ENCODE measurements at regions not wholly inside any gene's neighbourhood (a gene's known extent, or its start where the extent isn't known, plus 50 kb on each side); places are given as distances from the start of the nearest gene placed in this dataset.
"Not testable (repeated sequence)": the region's sequence is repeated elsewhere in the genome, so short reads cannot be mapped to it uniquely, and the experiment has no call there.

GRCh38 chr12:112616469-112617152 lies 174.9 kb upstream of the RPH3A start:
- no peak for DNase-seq

GRCh38 chr12:112617153-112617505 lies 174.4 kb upstream of the RPH3A start:
- no peak for DNase-seq

DNA sequence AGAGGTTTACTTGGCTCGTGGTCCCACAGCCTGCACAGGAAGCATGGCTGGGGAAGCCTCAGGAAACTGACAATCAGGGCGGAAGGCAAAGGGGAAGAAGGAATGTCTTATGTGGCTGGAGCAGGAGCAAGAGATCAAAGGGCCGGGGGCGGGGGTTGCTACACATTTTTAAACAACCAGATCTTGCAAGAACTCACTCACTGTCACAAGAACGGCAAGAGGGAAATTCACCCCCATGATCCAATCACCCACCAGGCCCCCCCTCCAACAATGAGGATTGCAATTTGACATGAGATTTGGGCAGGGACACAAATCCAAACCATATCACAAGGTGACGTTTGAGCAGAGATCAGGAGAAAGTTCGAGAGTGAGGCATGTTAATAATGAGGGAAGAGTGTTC lies 163.7 kb upstream of the RPH3A start:
- DNase-seq, result peak; percentile 34 to 39 (median 35)

DNA sequence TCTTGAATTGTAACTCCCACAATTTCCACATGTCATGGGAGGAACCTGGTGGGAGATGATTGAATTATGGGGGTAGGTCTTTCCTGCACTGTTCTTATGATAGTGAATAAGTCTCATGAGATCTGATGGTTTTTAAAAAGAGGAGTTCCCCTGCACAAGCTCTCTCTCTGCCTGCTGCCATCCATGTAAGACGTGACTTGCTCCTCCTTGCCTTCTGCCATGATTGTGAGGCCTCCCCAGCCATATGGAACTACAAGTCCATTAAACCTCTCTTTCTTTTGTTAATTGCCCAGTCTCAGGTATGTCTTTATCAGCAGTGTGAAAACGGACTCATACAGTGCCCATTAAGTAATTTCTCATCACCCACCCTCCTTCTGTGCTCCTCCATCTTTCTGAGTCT lies 159.6 kb upstream of the RPH3A start:
- DNase-seq, result not testable (repeated sequence)

GRCh38 chr12:112635036-112635435 lies 156.5 kb upstream of the RPH3A start:
- no peak for DNase-seq

GRCh38 chr12:112638420-112638819 lies 153.1 kb upstream of the RPH3A start:
- no peak for DNase-seq

- no peak for DNase-seq
Observed at GRCh38 chr12:112645586-112645985, 146.0 kb upstream of the RPH3A start.

- no peak for DNase-seq
Observed at GRCh38 chr12:112656141-112656540, 135.4 kb upstream of the RPH3A start.

- DNase-seq, result peak in 2 of 3 donors; percentile 10 to 17
Observed at GRCh38 chr12:112664569-112664968, 127.0 kb upstream of the RPH3A start.

GRCh38 chr12:112665958-112666357 lies 125.6 kb upstream of the RPH3A start:
- DNase-seq, result no peak

DNA sequence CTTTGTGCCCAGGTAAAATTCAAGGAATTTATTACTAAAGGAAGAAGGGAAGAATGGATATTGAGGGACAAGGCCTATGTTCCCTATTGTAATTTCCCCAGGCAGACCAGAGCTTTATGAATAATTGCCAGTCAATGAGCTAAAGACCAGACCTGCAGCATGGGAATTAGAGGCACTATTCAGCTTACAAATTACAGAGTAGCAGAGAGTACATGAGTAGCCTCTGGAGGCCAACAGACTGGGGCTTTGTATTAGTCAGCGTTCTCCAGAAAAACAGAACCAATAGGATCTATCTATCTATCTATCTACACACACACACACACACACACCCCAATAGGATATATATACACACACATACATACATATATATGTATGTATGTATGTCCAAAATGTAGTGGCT lies 120.0 kb upstream of the RPH3A start:
- DNase-seq, result no peak

GRCh38 chr12:112674539-112674938 lies 117.0 kb upstream of the RPH3A start:
- DNase-seq, result no peak

DNA sequence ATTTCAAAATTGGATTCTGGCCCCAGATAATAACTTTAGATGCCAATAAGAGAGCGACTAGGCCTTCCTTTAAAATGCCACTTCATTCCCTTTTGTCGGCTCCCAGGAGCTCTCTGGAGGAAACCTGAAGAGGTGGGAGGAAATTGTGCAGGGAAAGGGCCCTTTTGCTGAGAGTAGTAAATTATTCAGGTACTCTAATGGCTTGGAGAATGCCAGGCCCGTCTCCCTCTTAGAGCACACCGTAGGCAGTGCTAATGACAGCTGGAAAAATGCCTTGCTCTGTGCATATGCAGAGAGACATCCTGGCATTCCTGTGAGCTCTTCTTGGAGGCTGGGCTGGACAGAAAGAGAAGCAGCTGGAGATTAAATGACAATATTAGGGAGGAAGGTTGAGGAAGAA lies 115.0 kb upstream of the RPH3A start:
- DNase-seq, result no peak

DNA sequence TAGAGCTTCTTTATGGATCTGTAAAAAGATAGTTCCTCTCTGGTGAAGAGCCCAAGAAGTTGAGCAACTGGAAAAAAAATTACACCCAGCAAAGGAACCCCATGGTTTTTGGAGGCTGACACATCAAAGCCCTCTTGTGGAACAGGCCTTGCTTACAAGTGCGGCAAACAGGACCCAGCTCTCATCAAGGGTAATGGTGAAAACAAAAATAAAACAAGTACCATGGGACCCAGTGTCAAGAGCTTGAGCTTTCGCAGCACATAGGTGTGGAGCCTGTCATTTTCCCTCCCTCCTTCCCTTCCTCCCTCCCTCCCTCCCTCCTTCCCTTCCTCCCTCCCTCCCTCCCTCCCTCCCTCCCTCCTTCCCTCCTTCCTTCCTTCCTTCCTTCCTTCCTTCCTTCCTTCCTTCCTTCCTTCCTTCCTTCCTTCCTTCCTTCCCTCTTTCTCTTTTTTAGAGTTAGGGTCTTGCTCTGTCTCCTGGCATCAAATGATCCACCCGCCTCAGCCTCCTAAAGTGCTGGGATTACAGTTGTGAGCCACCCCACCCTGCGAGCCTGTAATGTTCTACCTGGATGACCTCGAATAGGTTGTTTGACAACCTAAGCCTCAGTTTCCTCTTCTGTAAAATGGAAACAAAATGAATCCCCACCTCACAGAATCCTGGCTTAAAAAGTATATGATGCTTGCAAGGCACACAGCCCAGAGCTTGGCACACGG lies 114.3 kb upstream of the RPH3A start:
- DNase-seq, result no peak

DNA sequence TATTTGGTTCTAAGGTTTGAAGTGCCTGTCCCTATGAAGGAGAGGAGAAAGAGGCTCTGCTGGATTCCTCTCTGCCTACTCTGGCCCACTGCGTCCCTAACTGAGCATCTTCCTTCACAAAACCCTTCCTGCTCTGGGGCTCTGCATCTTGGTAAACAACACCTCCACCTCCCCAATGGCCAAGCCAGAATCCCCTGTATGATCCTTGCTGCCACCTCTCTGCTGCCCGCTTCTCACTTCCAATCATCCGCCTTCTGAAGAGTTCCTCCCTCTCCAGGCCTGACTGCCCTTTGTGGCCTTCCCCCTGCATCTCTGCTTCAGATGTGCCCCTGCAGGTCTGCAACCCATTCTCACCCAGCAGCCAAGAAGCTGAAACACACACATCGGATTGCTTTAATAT lies 110.6 kb upstream of the RPH3A start:
- DNase-seq, result no peak

GRCh38 chr12:112682586-112682985 lies 109.0 kb upstream of the RPH3A start:
- no peak for DNase-seq

DNA sequence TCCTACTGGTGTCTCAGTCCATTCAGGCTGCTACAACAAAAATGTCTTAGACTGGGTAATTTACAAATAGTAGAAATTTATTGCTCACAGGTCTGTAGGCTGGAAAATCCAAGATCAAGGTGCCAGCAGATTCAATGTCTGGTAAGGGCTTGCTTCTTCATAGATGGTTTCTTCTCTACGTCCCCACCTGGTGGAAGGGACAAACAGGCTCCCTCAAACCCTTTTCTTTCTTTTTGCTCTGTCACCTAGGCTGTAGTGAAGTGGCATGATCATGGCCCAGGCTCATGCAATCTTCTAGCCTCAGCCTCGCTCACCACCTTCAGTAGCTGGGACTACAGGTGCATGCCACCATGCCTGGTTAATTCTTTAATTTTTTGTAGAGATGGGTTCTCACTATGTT lies 106.8 kb upstream of the RPH3A start:
- no peak for DNase-seq

- DNase-seq, result no peak
Observed at GRCh38 chr12:112685321-112685720, 106.2 kb upstream of the RPH3A start.

DNA sequence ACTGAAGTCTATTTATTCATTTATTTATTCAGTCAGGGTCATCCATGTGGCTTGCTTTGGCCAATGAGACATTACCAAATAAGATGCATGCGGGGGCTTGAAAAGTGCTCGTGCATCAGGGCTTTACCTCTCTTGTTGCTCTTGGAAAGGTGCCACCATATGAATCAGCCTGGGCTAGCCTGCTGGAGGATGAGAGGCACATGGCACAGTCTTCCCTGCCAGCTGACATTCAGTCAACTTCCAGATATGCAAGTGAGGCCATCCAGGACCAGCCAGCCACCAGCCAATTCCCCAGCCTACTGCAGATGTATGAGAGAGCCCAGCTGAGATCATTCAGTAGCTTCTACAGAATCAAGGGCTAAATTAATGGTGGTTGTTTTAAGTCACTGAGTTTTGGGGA lies 105.2 kb upstream of the RPH3A start:
- DNase-seq, result no peak

GRCh38 chr12:112694065-112694464 lies 97.5 kb upstream of the RPH3A start:
- DNase-seq, result no peak

DNA sequence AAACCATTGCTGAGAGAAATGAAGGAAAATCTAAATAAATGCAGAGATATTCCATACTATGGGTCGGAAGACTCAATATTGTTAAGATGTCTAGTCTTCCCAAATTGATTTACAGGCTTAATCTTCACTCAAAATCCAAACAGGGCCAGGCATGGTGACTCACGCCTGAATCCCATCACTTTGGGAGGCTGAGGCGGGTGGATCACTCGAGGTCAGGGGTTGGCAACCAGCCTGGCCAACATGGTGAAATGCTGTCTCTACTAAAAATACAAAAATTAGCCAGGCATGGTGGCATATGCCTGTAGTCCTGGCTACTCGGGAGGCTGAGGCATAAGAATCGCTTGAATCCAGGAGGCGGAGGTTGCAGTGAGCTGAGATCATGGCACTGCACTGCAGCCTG lies 94.1 kb upstream of the RPH3A start:
- not testable (repeated sequence) for DNase-seq

- no peak for DNase-seq
Observed at GRCh38 chr12:112705037-112705632, 86.4 kb upstream of the RPH3A start.

GRCh38 chr12:112710414-112710813 lies 81.1 kb upstream of the RPH3A start:
- DNase-seq, result no peak

DNA sequence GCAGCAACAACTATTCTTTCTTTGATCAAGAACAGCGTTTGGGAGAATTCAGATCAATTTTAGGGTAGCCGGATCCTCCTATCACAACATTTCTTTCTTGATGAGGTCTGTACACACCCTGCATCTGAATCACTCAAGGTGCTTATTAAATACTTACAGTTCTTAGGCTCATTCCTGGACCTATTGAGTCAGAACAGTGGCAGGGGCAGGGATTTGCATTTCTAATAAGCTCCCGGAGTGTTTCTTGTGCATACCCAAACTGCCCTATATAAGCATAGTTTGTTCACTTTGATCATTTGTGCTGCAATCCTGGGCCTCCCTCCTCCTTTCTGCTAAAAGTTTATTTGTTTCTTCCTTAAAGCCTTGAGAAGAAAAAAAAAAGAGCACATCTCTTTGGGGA lies 80.5 kb upstream of the RPH3A start:
- no peak for DNase-seq

All from suppressor macrophage treated with lipopolysaccharide for 1 hour (primary cell).